HG02973 (cell line): ENCODE measurements at regions not wholly inside any gene's neighbourhood (a gene's known extent, or its start where the extent isn't known, plus 50 kb on each side); places are given as distances from the start of the nearest gene placed in this dataset.
"Not testable (repeated sequence)": the region's sequence is repeated elsewhere in the genome, so short reads cannot be mapped to it uniquely, and the experiment has no call there.

Experiments
- ATAC-seq: cut with Tn5 transposase; IDR thresholded peaks from one replicate; pipeline ENCODE4 v1.9.1; 2021; ENCODE audit warnings: moderate library complexity; ENCODE audit not compliant: unreplicated experiment

DNA sequence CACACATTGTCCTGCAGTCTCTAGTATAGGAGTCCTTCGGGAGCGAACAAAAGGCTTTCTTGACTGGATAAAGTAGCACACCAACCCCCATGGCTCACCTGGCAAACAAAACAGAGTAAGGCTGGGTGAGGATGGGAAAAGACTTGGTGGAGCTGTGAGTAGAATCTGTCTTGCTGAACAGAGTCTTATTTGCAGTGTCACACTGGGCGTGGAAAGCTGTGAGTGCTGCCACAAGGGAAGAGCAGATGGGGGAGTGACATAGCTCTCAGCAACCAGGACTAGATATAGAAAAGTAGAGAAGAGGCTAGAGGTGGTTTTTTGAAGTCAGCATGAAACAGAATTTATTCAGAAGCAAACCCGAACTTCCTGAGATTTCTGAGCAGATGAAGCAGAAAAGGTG is 137.2 kb upstream of the ESX1 start:
- ATAC-seq = no peak

DNA sequence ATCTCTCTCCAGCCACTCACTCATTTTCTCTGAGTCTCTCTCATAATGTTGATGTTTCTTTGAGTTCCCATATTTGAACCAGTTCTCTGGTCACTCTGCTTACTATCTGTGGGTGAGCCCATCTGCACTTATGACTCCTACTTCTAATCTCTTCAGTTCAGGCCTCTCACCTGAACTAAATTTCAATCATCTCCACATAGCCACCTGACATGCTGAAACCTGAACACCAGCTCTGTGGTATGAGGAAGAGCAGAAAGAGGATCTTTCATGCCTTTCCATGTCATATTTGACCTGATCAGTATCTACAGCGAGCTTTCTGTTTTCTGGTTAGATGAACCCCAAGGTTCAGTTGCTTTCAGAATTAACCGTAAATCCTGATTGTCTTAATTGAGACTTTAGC is 122.2 kb upstream of the ESX1 start:
- ATAC-seq = no peak

DNA sequence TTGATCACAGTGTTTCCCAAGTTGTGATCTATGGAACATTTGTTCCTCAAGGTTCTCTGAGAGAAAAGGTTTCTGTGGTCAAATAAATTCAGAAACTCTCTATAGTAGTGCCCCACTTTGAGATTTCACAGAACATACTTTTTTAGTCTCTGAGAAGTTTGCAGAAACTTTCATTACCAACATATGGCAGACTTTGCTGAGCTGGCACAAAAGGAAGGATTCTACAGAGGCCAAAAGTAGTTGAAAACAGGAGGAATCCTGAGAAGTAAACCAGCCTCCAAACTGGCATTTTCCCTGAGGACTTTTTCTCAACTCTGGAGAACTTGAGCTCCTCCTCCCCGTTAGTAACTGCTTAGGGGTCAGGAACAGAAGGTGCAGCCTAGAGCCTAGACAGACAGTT is 117.8 kb upstream of the ESX1 start:
- no peak for ATAC-seq

DNA sequence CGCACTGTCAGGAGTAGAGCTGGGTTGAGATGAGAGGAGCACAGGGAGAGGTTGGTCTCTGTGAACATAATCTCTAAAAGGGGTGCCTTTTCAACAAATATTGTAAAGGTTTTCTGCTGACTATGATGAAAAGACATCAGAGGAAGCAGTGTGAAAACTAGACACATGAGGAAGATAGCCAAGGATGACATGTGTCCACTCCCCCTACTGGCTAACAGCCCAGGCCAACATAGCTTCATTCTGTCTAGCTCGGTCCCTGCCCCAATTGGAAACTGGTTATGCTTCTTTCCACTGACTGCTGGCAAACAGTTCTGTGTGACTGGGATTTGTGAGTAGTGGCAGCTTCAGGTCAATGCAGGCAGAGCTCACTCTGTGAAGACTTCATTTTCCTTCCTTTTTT is 115.4 kb upstream of the ESX1 start:
- no peak for ATAC-seq

DNA sequence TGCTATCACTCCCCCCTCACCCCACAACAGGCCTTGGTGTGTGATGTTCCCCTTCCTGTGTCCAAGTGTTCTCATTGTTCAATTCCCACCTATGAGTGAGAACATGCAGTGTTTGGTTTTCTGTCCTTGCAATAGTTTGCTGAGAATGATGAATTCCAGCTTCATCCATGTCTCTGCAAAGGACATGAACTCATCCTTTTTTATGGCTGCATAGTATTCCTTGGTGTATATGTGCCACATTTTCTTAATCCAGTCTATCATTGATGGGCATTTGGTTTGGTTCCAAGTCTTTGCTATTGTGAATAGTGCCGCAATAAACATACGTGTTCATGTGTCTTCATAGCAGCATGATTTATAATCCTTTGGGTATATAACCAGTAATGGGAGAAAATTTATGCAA is 106.0 kb upstream of the ESX1 start:
- ATAC-seq = not testable (repeated sequence)

DNA sequence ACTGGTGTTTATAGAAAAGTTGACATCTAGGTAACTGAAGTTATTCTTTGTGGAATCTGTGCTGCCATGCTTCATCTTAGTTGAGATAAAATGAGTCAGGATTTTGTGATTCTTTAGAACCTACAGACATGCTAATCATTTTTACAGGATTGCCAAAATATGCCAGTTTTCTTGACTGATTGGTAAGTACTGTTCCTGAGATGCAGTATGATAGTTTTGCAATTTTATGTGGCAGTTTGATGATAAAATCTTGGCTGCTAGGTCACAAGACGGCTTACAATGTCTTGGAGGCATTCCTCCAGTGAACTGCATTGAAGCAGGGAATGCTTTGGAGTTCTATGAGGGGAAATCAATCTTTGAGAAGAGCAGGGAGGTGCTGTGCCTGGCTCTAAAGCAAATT is 104.4 kb upstream of the ESX1 start:
- ATAC-seq = no peak

DNA sequence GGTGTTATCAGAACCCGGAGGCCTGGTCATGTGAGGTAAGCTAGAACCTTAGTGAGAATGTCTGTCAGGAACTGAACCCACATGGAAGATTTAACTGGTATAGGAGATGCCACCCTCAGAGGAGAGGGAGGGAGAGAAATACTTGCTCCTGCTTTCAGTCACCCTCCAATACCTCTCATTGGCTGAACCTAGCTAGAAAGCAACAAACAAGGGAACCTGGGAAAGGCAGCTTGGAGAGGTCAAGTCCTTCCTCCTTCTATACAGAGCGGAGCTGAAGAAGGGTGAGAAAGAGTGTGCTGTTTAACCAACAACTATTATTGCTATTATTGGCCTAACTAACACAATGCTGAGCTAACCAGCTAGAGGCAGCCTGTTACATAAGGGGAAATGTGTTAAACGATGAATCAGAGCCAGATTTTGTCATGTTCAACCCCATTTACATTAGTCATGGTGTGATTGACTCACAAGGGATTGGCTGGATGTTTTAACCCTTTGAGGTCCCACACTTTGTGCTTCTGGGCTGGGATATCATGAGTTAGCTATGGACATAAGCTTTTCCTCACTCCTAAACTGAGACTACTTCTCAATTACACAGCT is 96.5 kb upstream of the ESX1 start:
- ATAC-seq = no peak

DNA sequence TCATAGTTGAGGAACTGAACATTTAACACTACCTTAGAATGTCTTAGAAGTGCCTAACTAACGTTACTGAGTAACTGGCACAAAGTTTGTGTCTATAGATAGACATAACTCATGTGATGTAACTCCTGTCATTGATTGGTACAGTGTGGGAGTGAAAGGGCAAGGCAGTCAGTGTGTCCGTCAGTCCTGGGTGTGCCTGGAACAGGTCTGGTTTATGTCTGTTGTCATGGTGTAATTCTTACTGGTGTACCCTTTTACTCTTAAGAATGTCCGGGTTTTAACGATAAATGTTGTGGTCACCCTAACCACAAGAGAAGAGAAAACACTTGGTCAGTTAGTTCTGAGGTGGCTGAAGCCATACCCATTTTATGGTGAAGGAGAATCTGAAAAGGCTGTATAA is 93.1 kb upstream of the ESX1 start:
- ATAC-seq = no peak

DNA sequence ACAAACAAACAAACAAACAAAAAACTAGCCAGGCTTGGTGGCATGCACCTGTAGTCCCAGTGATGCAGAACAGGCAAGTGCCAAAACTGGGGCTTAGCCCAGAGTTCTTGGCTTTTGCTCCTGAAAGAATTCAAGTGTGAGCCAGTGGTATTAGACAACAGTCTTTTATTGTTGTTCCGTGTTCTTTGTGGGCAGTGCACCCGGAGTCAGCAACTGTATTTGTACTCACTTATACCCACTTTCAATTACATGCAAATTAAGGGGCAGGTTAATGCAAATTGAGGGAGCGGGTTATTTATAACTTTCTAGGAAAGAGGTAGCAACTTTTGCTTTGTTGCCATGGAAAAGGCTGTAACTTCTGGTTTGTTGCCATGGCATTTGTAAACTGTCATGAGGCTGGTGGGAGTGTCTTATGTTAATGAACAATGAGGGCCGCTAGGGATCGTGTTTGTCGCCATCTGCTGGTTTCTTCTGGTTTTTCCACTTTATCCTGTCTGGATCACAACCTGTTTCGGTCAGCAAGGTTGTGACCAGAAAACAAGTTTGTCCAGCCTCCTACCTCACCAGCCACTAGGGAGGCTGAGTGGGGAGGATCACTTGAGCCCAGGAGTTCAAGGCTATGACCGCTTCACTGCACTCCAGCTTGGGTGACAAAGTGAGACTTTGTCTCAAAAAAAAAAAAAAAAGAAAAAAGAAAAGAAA is 88.8 kb upstream of the ESX1 start:
- ATAC-seq = peak; percentile 75

DNA sequence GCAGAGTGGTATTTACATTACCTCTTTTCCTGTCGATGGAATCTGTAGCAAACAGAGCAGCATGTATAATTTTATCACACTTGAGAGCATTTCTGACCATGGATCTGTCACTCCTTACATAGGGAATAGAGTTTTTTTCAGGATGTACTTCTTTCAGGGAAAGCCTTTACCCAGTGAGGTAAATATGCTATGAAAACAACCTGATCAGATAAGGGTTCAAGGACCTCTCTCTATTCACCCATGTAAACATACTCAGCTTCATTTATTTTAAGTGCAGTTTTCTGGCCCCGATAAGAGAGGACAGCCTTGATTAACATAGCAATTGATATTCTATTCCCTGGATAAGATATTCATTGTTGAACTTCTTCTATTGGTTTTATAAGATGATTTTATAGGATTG is 87.3 kb upstream of the ESX1 start:
- ATAC-seq = no peak

DNA sequence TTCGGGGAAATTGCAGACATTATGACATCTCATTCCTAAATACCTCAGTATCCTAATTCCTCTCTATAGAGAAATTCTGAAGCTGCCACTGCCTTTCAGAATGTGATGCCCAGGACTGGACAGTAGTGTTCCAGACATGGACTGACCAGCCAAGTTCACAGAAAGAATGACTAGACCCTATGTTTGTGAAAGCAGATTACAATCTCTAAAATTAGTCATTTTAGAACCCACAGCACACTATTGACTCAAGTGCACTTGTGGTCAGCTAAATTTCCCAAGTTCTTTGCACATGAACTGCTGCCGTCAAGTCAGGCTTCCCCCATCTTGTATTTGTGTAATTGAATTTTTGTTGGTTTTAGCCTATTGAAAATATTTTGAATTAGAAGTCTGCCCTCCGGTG is 81.0 kb upstream of the ESX1 start:
- ATAC-seq = no peak

DNA sequence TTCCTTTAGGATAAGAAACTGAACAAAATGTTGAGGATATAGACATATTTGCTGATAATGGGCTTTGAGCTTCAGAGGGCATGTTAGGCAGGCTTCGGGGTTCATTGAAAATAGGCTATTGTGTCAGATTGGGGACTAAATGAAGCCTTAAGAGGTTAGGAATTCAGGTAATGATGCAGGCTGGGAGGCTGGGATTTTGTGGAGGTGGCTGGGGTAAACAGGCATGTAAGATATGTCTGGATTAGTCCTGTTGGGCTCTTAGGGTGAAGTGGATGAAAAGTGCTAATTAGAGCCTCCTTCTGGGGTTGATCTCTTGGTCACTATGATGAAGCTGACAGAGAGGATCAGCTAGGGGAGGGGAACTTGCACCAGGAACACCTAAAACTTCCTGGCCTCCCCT is 80.2 kb upstream of the ESX1 start:
- no peak for ATAC-seq

DNA sequence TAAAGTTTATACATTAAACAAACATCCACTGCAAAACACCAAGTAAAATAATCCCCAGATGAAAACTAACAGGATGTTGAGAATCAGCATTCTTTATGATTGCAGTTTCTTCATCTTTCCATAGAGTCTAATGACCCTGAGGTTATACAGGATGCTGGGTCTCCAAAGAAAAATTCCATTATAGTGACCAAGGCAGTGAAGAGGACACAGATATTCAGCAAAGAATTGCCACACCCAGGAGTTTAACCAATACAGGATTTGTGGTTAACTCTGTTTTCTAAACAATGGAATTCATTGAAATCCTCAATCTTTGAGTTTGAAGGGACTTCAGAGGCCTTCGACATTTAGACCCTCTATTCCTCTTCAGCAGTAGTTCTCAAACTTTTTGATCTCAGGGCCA is 76.2 kb upstream of the ESX1 start:
- ATAC-seq = no peak

DNA sequence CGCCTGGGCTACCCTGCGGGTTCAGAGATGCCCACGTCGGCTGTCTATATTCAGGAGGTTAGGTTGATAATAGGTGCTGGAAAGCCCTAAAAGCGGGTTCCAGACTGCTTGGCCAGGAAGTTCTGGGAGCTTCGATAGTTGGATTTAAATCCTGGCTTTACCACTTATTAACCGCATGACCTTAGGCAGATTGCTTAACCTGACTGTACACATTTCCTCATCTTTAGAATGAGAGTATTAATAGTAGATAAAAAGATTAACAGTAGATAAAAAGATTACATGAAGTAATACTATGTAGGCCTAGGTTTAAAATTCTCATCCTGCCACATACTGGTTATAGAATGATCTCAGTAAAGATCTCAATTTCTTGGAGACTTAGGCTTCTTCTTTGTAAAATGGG is 75.0 kb upstream of the ESX1 start:
- no peak for ATAC-seq

DNA sequence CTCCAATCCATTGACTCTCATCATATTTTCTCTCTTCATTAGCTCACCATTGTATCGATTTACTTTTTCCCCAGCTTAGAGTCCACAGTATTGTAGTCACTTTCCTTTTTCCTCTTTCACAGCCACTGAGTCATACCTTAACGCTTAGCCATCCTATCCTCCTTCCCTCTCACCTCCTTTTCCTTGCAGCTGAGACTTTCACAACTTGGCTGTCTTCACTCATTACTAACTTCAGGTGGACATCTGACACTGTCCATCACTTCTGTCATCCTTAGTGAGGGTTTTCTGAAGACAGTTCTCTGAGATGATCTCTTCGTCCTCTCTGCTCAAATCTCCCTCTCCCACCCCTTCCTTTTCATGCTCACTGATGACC is 70.5 kb upstream of the ESX1 start:
- ATAC-seq = no peak

DNA sequence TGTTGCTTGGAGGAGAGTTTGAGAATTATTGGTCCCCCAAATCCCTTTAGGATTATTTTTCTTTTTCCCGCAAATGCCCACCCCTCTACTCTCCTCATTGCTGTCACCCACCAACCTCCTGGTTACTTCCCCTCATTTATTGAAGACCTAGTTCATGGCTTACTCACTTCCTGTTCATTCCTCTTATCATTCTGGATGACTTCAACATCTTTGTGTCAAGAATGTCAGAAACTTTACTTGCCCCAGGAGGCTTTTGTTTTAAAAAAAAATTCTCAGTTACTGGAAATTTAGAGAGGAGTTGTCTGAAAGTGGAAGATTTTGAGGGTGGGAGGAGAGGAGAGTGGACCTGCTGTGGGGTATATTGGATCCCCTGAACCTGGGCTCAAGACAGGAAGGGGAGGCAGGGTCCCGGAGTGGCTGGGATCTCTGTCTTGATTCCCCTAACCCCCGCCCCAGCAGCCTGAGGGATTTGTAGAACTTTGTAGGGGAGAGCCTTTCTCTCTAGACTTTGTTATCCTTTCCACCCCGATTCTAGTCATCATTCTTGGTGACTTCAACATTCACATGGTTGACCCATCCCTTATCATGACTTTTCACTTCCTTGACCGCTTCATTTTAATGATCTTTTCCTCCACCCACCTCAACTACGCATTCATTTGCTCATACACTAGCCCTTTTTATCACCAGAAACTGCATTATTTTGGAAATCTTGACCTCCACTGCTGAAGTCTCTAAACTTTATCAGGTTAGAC is 69.9 kb upstream of the ESX1 start:
- ATAC-seq = no peak

DNA sequence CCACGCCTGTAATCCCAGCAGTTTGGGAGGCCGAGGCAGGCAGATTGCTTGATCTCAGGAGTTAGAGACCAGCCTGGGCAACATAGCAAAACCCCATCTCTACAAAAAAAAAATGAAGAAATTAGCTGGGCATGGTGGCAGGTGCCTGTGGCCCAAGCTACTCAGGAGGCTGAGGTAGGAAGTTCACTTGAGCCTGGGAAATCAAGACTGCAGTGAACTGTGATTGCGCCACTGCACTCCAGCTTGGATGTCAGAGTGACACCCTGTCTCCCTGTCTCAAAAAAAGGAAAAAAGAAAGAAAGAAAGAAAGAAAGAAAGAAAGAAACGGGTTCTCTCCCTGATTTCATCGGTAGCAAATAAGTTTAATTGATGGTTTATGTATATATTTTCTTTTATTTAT is 64.6 kb upstream of the ESX1 start:
- no peak for ATAC-seq

DNA sequence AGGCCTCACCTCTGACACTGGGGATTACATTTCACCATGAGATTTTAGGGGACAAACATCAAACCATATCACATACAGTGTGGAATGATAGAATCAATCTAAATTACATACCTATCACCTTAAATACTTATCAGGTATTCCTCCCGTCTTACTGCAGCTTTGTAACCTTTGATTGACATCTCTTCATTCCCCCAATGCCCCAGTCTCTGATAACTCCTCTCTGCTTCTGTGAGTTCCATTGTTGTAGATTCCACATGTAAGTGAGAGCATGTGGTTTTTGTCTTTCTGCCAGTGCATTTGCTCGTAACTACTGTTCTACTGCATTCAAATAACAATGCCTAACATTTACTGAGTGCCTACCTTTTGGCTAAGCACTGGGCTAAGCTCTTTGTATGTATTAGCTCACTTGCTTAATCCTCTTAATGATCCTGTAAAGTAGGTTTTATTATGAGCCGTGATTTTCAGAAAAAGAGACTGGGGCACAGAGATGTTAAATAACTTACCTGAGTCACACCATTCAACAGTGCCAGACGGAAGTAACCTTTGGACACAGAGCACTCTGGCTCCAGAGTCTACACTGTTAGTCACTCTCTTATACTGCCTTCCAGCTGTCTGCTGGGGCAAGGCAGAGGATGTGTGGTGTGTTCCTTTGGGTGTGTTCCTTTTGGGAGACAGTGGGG is 63.7 kb upstream of the ESX1 start:
- no peak for ATAC-seq

DNA sequence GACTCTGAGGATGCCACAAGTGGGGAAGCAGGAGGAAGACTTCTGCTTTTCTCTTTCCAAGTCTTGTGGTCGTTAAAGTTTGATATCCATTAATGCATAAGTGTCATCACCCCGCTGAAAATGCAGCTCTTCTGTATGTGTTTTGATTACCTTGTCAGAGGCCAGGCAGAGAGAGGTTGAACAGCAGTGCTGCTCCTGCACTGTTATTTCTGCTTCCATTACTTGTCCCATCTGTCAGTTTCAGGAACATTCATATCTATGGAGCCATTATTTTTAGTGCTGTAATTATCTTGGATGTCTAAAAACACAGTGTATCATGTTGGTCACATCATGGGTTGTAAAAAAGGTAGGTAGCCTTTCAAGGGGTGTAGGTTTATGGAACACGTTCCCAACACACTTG is 62.0 kb upstream of the ESX1 start:
- no peak for ATAC-seq

DNA sequence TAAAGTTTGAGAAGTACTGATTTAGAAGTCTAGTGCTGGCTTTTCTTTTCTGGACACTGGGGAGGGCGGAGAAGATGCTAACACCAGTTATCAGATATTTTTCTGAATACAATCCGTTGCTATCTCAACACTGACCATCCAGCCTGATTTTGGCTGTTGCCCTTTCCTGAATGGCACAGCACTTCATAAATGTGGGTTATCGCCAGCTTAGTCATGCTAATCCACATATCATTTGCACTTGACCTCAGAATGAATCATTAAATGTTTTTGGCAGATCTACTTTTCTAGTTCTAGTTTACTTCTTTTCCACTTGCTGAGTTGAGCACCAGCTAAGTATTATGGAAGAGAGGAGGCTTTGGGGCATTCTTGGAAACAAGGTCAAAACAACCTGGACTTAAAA is 60.8 kb upstream of the ESX1 start:
- no peak for ATAC-seq

DNA sequence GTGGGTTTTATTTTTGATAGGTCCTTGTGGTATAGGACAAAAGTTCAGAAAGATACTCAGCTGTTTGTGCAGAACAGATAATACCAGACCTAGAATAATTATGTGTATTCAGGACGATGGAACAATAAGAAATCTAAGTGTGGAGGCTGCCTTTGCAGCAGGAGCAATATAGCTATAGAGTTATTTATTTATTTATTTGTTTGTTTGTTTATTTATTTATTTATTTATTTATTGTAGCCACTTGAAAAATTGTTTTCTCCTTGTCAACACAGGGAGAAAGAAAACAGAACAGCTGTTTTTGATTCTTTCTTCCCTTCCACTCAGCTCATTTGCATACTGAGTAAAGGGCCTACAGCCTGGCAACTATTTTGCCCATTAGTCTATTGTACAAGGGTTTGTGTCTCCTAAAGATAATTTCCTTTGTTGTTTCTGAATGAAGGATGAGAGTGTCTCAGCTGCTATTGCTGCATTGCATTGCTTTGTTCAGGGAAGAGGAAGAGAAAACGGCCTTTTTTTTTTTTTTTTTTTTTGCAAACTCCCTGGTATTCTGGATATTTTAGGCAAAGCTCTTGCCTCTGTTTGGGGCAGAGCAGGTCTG is 56.0 kb upstream of the ESX1 start:
- ATAC-seq = no peak

DNA sequence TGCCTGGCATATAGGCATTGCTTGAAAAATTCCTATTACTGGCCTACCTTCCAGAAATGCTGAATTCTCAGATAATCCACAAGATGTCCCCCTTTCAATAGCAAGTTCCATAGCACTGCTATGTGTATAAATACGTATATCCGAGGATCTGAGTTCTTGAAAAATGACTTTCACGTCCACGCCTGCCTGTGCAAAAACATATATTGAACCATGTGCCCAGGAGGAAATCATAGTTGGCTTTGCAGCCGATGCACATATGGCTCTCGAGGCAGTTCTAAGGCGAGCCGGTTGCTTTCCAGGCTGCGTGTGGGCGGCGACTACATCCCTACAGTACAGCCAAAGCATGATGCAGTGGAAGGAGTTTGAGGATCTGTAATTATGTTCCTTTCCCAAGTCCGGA is 55.4 kb upstream of the ESX1 start:
- no peak for ATAC-seq
